GM12892 (cell line): ENCODE measurements at regions not wholly inside any gene's neighbourhood (a gene's known extent, or its start where the extent isn't known, plus 50 kb on each side); places are given as distances from the start of the nearest gene placed in this dataset.

Experiments
- POLR2A ChIP-seq: IDR thresholded peaks from 2 replicates; pipeline ENCODE4 v1.6.1; 2011; ENCODE audit warnings: low read depth, low read length, control low read depth
- POLR2AphosphoS5 ChIP-seq: IDR thresholded peaks from 2 replicates; pipeline ENCODE4 v1.6.1; 2011; ENCODE audit warnings: low read depth, low read length, control low read depth
- TAF1 ChIP-seq: IDR thresholded peaks from 2 replicates; pipeline ENCODE4 v1.6.1; 2011; ENCODE audit warnings: low read depth, mild to moderate bottlenecking, control low read depth, low read length, borderline replicate concordance

GRCh38 chr1:18056545-18056944 lies 51.1 kb upstream of the IGSF21 start:
- TF ChIP-seq POLR2A (no peak), TAF1 (no peak), POLR2AphosphoS5 (no peak)
